Activated naive CD4-positive, alpha-beta T cell treated with anti-CD3 and anti-CD28 coated beads, Interleukin-2, amount 50 U/mL, for 72 hours (primary cell): ENCODE measurements at regions not wholly inside any gene's neighbourhood (a gene's known extent, or its start where the extent isn't known, plus 50 kb on each side); places are given as distances from the start of the nearest gene placed in this dataset.
A peak's percentile ranks its signal among the peaks of the same experiment; 100 is the strongest.

ENCODE experiments used
- ATAC-seq, 2 donors: fragments of 150-1000 bp; cut with Tn5 transposase; 2 replicates each; pipeline ENCODE4 v1.10.0; 2021; ENCODE audit warnings: mild to moderate bottlenecking in 2 of 2, moderate library complexity in 2 of 2
- DNase-seq, 2 donors: peaks; one replicate each; pipeline ENCODE4 v3.0.0; 2021 to 2022; ENCODE audit warnings: low spot score in 2 of 2
- H3K27ac Mint-ChIP-seq, 2 donors: one replicate each; pipeline ENCODE4 v1.8.0; 2022; ENCODE audit warnings: mild to moderate bottlenecking in 2 of 2, mixed read lengths in 2 of 2
- H3K36me3 Mint-ChIP-seq, 2 donors: one replicate each; pipeline ENCODE4 v1.8.0; 2022; ENCODE audit warnings: mixed read lengths in 2 of 2
- H3K9me3 Mint-ChIP-seq, 2 donors: one replicate each; pipeline ENCODE4 v1.8.0; 2022; ENCODE audit warnings: mixed read lengths in 2 of 2

DNA sequence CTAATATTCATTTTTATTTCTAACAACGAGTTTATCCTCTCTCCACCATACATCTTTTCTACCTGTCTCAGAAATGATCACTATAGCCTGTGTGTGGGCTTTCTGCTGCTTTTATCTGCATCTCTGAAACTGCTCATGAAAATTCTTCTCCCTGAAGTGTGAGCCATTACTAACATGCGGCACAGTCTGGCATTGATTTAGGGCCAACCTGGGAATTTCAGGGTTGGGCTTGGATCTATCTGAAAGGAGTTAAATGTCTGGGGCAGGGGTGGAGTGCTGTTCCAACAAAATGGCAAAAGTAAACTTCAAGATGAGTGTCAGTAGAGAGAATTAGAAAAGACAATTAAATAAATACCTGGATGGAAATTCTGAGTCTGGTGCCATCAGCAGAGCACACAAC is 198.2 kb upstream of the OSR1 start:
- Mint-ChIP-seq H3K36me3 (no peaks in the 10 kb centered on the region), H3K27ac (no peak overlapping the region), H3K9me3 (no peaks in the 10 kb centered on the region)
- DNase-seq (no peak), ATAC-seq (no peak)

DNA sequence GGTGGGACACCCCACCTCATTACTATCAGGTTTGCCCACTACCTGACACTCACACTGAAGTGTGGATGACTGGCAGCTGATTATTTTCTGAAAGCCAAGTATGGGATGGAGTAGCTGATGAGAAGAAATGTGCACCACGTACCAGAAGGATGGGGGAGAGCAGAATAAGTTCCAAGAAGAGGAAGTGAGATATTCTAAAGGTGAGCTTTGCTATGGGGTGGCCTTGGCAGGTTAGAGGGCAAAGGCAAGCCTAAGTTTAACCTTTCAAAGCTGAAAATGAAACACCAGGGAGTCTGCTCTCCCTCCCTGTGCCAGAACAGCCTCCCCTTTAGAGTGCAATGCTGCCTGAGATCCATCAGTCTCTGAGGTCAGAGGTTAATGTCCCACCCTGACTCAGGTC is 196.1 kb upstream of the OSR1 start:
- Mint-ChIP-seq H3K9me3 (peaks cover 0 to 6% of the 10 kb centered on the region in 2 donors), H3K36me3 (no peaks in the 10 kb centered on the region), H3K27ac (no peak overlapping the region)
- ATAC-seq (no peak), DNase-seq (no peak)

- Mint-ChIP-seq H3K36me3 (no peaks in the 10 kb centered on the region), H3K27ac (no peak overlapping the region), H3K9me3 (peaks cover 0 to 6% of the 10 kb centered on the region in 2 donors)
- DNase-seq (no peak), ATAC-seq (no peak)
Measured at GRCh38 chr2:19552270-19552669, 193.8 kb upstream of the OSR1 start.

- H3K9me3 Mint-ChIP-seq = peaks cover 0 to 6% of the 10 kb centered on the region in 2 donors
- H3K36me3 Mint-ChIP-seq = no peaks in the 10 kb centered on the region
- DNase-seq (no peak), ATAC-seq (no peak)
- no peak overlapping the region for H3K27ac Mint-ChIP-seq
Measured at GRCh38 chr2:19550750-19551149, 192.3 kb upstream of the OSR1 start.

DNA sequence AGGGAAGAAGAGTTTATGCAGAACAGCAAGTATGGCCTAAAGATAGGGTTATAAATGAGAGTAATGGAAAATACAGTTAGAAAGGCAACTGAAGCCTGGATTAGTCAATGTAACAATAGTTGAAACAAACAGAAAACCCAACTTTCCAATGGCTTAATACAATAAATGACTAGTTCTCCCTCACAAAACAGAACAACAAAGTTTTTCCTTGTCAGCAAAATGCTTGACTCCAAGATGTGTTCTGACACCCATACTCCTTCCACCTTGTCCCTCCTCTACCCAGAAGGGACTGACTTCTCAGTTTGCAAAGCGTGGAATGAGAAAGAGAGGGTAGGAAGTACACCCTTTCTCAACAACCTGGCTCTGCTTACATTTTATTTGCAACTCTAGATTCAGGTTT is 191.4 kb upstream of the OSR1 start:
- H3K36me3 Mint-ChIP-seq = no peaks in the 10 kb centered on the region
- ATAC-seq (no peak), DNase-seq (no peak)
- peaks cover 0 to 6% of the 10 kb centered on the region in 2 donors for H3K9me3 Mint-ChIP-seq
- no peak overlapping the region for H3K27ac Mint-ChIP-seq

- no peak for ATAC-seq
Measured at GRCh38 chr2:19548116-19548515, 189.7 kb upstream of the OSR1 start.

DNA sequence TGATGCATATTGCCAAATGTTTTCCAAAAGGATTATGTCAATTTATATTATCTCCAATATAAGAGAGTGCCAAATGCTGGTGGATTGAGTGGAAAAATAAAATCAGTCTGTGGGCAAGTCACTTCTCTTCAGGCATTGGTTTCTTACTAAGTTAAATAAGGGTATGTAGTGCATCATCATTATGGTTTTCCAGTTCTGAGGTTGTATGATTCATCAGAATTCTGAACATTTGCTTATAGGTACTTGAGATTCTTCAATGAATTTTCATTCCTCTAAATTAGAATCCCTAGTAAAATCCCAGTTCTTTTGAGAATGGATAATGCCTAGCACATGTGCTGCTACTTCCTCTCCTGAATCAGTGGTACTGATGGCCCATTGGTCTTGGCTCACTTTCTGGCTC is 188.9 kb upstream of the OSR1 start:
- H3K27ac Mint-ChIP-seq = no peak overlapping the region
- H3K36me3 Mint-ChIP-seq = no peaks in the 10 kb centered on the region
- H3K9me3 Mint-ChIP-seq = peaks cover 0 to 6% of the 10 kb centered on the region in 2 donors
- ATAC-seq (no peak), DNase-seq (no peak)

More at GRCh38 chr2:19548116-19548515, 189.7 kb upstream of the OSR1 start:
- Mint-ChIP-seq H3K36me3 (no peaks in the 10 kb centered on the region), H3K27ac (no peak overlapping the region), H3K9me3 (peaks cover 0 to 6% of the 10 kb centered on the region in 2 donors)
- no peak for DNase-seq

- DNase-seq (no peak), ATAC-seq (no peak)
- H3K9me3 Mint-ChIP-seq = peaks cover 0 to 5% of the 10 kb centered on the region in 2 donors
- no peak overlapping the region for H3K27ac Mint-ChIP-seq
- no peaks in the 10 kb centered on the region for H3K36me3 Mint-ChIP-seq
Measured at GRCh38 chr2:19545507-19545906, 187.1 kb upstream of the OSR1 start.

- H3K27ac Mint-ChIP-seq = no peak overlapping the region
- no peaks in the 10 kb centered on the region for H3K36me3 Mint-ChIP-seq
- no peaks in the 10 kb centered on the region for H3K9me3 Mint-ChIP-seq
- DNase-seq (no peak), ATAC-seq (no peak)
Measured at GRCh38 chr2:19543663-19544383, 185.4 kb upstream of the OSR1 start.

- Mint-ChIP-seq H3K36me3 (no peaks in the 10 kb centered on the region), H3K27ac (no peak overlapping the region), H3K9me3 (no peaks in the 10 kb centered on the region)
- ATAC-seq = no peak
- DNase-seq = no peak
Measured at GRCh38 chr2:19542796-19543662, 184.6 kb upstream of the OSR1 start.

DNA sequence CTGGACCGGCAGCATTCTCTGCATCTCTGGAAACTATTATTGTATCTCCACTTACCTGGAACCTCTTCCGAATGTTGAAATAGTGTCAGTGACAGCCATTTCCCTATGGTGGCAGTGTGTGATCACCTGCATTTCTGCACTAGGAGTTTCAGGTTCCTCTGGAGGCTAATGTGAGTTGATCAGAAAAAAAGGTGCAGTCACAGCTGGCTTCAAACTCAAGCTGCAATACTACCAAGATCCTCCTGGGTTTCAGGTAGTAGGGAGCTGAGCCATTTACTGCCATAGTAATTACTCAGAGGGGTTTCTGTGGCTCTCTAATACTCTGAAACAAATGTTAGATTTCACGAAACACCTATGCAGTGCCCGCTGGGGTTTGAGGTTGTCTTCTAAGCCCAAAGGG is 183.5 kb upstream of the OSR1 start:
- Mint-ChIP-seq H3K36me3 (peaks cover 0 to 3% of the 10 kb centered on the region in 2 donors), H3K27ac (no peak overlapping the region), H3K9me3 (no peaks in the 10 kb centered on the region)
- DNase-seq = no peak
- no peak for ATAC-seq

GRCh38 chr2:19540739-19541525 is 182.5 kb upstream of the OSR1 start:
- no peaks in the 10 kb centered on the region for H3K9me3 Mint-ChIP-seq
- no peak overlapping the region for H3K27ac Mint-ChIP-seq
- ATAC-seq (no peak), DNase-seq (no peak)
- peaks cover 0 to 6% of the 10 kb centered on the region in 2 donors for H3K36me3 Mint-ChIP-seq

GRCh38 chr2:19538411-19538963 is 180.1 kb upstream of the OSR1 start:
- Mint-ChIP-seq H3K9me3 (no peaks in the 10 kb centered on the region), H3K36me3 (peaks cover 0 to 6% of the 10 kb centered on the region in 2 donors), H3K27ac (no peak overlapping the region)
- DNase-seq (no peak), ATAC-seq (peak in 1 of 2 donors; percentile 43)

DNA sequence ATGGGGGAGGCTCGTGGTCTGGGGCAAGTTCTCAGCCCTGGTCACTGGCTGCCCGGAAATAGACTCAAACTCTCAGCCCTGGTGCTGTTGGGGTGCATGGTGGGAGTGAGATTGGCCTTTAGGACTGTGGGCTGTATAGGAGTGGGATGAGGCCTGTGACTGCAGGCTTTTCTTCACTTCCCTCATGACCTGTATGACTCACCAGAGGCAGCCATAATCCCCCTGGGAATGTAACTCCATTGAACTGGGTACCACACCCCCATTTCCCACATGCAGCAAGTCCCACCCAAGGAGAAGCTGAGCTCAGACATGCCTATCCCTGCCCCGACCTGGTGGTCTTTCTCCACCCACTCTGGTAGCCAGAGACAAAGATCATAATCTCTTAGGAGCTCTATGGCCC is 177.7 kb upstream of the OSR1 start:
- H3K36me3 Mint-ChIP-seq = peaks cover 0 to 14% of the 10 kb centered on the region in 2 donors
- H3K27ac Mint-ChIP-seq = no peak overlapping the region
- H3K9me3 Mint-ChIP-seq = peaks cover 0 to 4% of the 10 kb centered on the region in 2 donors
- ATAC-seq (no peak), DNase-seq (no peak)

DNA sequence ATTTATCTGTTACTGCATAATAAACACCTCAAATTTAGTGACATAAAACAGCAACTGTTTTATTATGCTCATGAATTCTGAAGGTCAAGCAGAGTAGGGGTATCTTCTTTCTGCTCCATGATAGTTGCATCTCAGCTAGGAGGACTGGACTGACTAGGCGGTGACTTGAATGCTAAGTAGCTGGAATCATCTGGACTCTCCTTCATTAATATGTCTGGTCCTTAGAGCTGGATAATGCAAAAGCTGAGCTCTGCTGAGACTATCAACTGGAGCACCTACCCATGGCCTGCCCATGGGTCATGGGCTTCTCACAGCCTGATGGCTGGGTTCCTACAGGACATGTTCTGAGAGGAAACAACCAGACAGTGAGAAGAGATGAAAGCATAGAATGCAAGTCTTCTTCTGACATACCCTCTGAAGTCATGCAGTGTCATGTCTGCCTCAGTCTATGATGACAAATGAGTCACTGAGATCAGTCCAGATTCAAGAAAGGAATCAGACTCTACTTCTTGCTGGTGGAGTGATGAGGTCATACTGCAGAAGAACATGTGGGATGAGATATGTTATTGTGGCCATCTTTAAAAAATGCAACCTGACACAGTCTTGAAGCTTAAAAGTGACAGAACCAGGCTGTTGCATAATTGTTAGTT is 174.2 kb upstream of the OSR1 start:
- ATAC-seq = no peak
- no peak for DNase-seq
- Mint-ChIP-seq H3K36me3 (peaks cover 0 to 14% of the 10 kb centered on the region in 2 donors), H3K9me3 (peaks cover 0 to 4% of the 10 kb centered on the region in 2 donors), H3K27ac (no peak overlapping the region)

DNA sequence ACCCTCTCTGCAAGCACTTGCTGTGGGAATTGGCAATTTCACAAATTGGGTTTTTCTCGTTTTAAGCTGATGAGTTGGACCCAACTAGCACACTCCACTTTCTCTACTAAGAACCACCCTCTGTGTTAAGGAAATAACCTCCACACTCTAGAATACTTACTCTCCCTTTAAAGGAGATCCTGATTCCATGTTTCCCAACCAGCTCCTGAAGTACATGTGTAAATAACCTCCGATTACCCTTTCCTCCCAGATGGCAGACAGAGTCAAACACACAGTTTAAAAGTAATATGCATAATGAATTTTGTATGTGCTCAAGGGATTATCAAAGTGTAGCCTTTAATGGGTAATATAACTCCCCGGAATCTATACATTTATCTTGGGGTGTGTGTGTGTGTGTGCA is 171.3 kb upstream of the OSR1 start:
- Mint-ChIP-seq H3K36me3 (peaks cover 0 to 8% of the 10 kb centered on the region in 2 donors), H3K9me3 (peaks cover 0 to 4% of the 10 kb centered on the region in 2 donors), H3K27ac (no peak overlapping the region)
- DNase-seq (no peak), ATAC-seq (no peak)
